Upper lobe of left lung (tissue), 6 donors: ENCODE measurements at regions not wholly inside any gene's neighbourhood (a gene's known extent, or its start where the extent isn't known, plus 50 kb on each side); places are given as distances from the start of the nearest gene placed in this dataset.

ENCODE experiments used
- ATAC-seq, 2 donors: fragments of 200-7000 bp; cut with Tn5 transposase; one replicate each; pipeline ENCODE4 v1.9.1; 2022; ENCODE audit warnings: mild to moderate bottlenecking in 2 of 2, moderate library complexity in 2 of 2; ENCODE audit not compliant: low FRiP score in 2 of 2
- DNase-seq, 2 donors: peaks; one replicate each; pipeline ENCODE4 v3.0.0-alpha.2; 2019 to 2020
- H3K27ac ChIP-seq, 4 donors: fragments of 200-600 bp; sonication (generic); one replicate each; pipeline ENCODE4 v1.5.1; 2016 to 2019
- H3K27me3 ChIP-seq, 4 donors: fragments of 200-600 bp; sonication (generic); one replicate each; pipeline ENCODE4 v1.5.1; 2017 to 2019
- H3K36me3 ChIP-seq, 4 donors: fragments of 200-600 bp; sonication (generic); one replicate each; pipeline ENCODE4 v1.5.1; 2016 to 2019
- H3K4me1 ChIP-seq, 4 donors: fragments of 200-600 bp; sonication (generic); one replicate each; pipeline ENCODE4 v1.5.1; 2018 to 2019
- H3K4me3 ChIP-seq, 4 donors: fragments of 200-600 bp; sonication (generic); one replicate each; pipeline ENCODE4 v1.5.1; 2017 to 2019; ENCODE audit warnings: mild to moderate bottlenecking in 2 of 4, moderate library complexity in 1 of 4
- H3K9me3 ChIP-seq, 4 donors: fragments of 200-600 bp; sonication (generic); one replicate each; pipeline ENCODE4 v1.5.1; 2018 to 2019
- CTCF ChIP-seq, 6 experiments: fragments of 450-650 bp in 4 of 6; fragments of 200-600 bp in 2 of 6; sonication (generic) in 2 of 6; IDR thresholded peaks; one replicate each; pipeline ENCODE4 v1.5.1; 2016 to 2019; ENCODE audit warnings: antibody characterized with exemption in 6 of 6
- EP300 ChIP-seq, 4 donors: sonication (generic); formaldehyde crosslinking; IDR thresholded peaks; one replicate each; pipeline ENCODE4 v1.5.1; 2017; ENCODE audit warnings: antibody characterized with exemption in 4 of 4, control low read depth in 2 of 4
- POLR2A ChIP-seq, 4 donors: fragments of 450-650 bp; IDR thresholded peaks; one replicate each; pipeline ENCODE4 v1.5.1; 2016 to 2017; ENCODE audit warnings: antibody characterized with exemption in 4 of 4, mild to moderate bottlenecking in 2 of 4
- POLR2AphosphoS5 ChIP-seq, 2 donors: sonication (generic); formaldehyde crosslinking; IDR thresholded peaks; one replicate each; pipeline ENCODE4 v1.5.1; 2017; ENCODE audit warnings: antibody characterized with exemption in 2 of 2
- WGBS, 2 donors: methylation state at CpG; one replicate each; pipeline ENCODE4 v1.1.5; 2017 to 2018; 5-methylcytosine and 5-hydroxymethylcytosine counted together
- donor health status: DM: no; HTN: no; CAD: no; lungs with moderate emphysema.
- donor health status: DM: no; HTN: yes; CAD: no; lungs with severe emphysema.

DNA sequence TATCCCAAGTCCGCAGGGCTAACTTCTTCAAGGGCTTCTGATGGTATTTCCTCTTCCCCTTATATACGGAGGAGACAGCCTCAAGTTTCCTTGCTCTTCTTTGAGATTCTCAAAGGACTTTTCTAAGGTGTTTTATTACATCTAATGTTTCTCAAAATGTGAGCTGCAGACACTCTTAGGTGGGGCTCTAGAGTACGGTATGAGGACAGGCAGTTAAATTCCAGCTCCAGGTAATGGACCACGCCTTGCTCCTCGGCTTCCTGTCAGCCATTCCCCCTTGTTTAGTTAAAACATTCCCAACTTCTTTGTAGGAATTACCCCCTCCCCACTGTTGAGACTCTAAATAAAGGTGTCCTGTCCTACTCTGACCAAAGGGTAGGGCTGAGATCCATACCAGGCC lies 131.9 kb downstream of the IRS1 start:
- TF ChIP-seq POLR2AphosphoS5 (IDR thresholded peaks at IDR 0.05) (no peak), CTCF (IDR thresholded peaks at IDR 0.05) (no peak), POLR2A (IDR thresholded peaks at IDR 0.05) (no peak), EP300 (IDR thresholded peaks at IDR 0.05) (no peak)
- H3K27me3 ChIP-seq, result no peaks in the 10 kb centered on the region
- no peak overlapping the region for H3K4me3 ChIP-seq
- H3K27ac ChIP-seq, result no peak overlapping the region
- no peaks in the 10 kb centered on the region for H3K9me3 ChIP-seq
- no peaks in the 10 kb centered on the region for H3K36me3 ChIP-seq
- H3K4me1 ChIP-seq, result peaks cover 4 to 7% (median 5%) of the 10 kb centered on the region in 4 donors
- no peak for DNase-seq
- no peak for ATAC-seq
- 71 to 73% methylated on average over 5 of the region's 5 CpGs for WGBS, 2 donors

GRCh38 chr2:226665306-226665831 lies 134.3 kb downstream of the IRS1 start:
- Histone ChIP-seq H3K9me3 (no peaks in the 10 kb centered on the region), H3K27me3 (no peaks in the 10 kb centered on the region), H3K4me1 (peaks cover 0 to 5% (median 2%) of the 10 kb centered on the region in 4 donors), H3K4me3 (no peak overlapping the region), H3K36me3 (no peaks in the 10 kb centered on the region), H3K27ac (no peak overlapping the region)
- ATAC-seq, result no peak
- no peak for DNase-seq
- 59 to 73% methylated on average over 3 of the region's 3 CpGs for WGBS, 2 donors
- TF ChIP-seq POLR2A (IDR thresholded peaks at IDR 0.05) (no peak), POLR2AphosphoS5 (IDR thresholded peaks at IDR 0.05) (no peak), EP300 (IDR thresholded peaks at IDR 0.05) (no peak), CTCF (IDR thresholded peaks at IDR 0.05) (no peak)

- Histone ChIP-seq H3K27me3 (no peaks in the 10 kb centered on the region), H3K4me3 (no peak overlapping the region), H3K9me3 (no peaks in the 10 kb centered on the region), H3K36me3 (no peaks in the 10 kb centered on the region), H3K4me1 (peaks cover 0 to 9% (median 2%) of the 10 kb centered on the region in 4 donors), H3K27ac (no peak overlapping the region)
- DNase-seq (no peak), ATAC-seq (no peak)
- 85 to 88% methylated on average over 2 of the region's 2 CpGs for WGBS, 2 donors
- no peak for TF ChIP-seq POLR2A (IDR thresholded peaks at IDR 0.05)
- no peak for TF ChIP-seq POLR2AphosphoS5 (IDR thresholded peaks at IDR 0.05)
- TF ChIP-seq EP300 (IDR thresholded peaks at IDR 0.05), result no peak
- TF ChIP-seq CTCF (IDR thresholded peaks at IDR 0.05), result no peak
Observed at GRCh38 chr2:226664661-226665060, 135.0 kb downstream of the IRS1 start.

GRCh38 chr2:226664140-226664539 lies 135.5 kb downstream of the IRS1 start:
- Histone ChIP-seq H3K27me3 (no peaks in the 10 kb centered on the region), H3K4me3 (no peak overlapping the region), H3K27ac (no peak overlapping the region), H3K9me3 (no peaks in the 10 kb centered on the region), H3K36me3 (no peaks in the 10 kb centered on the region), H3K4me1 (peaks cover 0 to 9% (median 2%) of the 10 kb centered on the region in 4 donors)
- DNase-seq, result peak in 1 of 2 donors; percentile 28
- no peak for ATAC-seq
- WGBS, 2 donors, result 13 to 18% methylated on average over 3 of the region's 3 CpGs
- no peak for TF ChIP-seq CTCF (IDR thresholded peaks at IDR 0.05)
- TF ChIP-seq POLR2A (IDR thresholded peaks at IDR 0.05), result no peak
- TF ChIP-seq EP300 (IDR thresholded peaks at IDR 0.05), result no peak
- no peak for TF ChIP-seq POLR2AphosphoS5 (IDR thresholded peaks at IDR 0.05)
